Ascending aorta (tissue), 2 donors: ENCODE measurements at regions not wholly inside any gene's neighbourhood (a gene's known extent, or its start where the extent isn't known, plus 50 kb on each side); places are given as distances from the start of the nearest gene placed in this dataset.

Source experiments
- DNase-seq, 2 donors: peaks; one replicate each; pipeline ENCODE4 v3.0.0-alpha.2; 2019; ENCODE audit warnings: low spot score in 2 of 2
- H3K27ac ChIP-seq, 2 donors: fragments of 200-600 bp; sonication (generic); one replicate each; pipeline ENCODE4 v1.5.1; 2016 to 2017; ENCODE audit warnings: mild to moderate bottlenecking in 1 of 2
- H3K27me3 ChIP-seq: fragments of 200-600 bp; sonication (generic); one replicate; pipeline ENCODE4 v1.5.1; 2017
- H3K36me3 ChIP-seq, 2 donors: fragments of 200-600 bp; sonication (generic); one replicate each; pipeline ENCODE4 v1.5.1; 2016
- H3K4me1 ChIP-seq, 2 donors: fragments of 200-600 bp; sonication (generic); one replicate each; pipeline ENCODE4 v1.5.1; 2016 to 2017; ENCODE audit warnings: mild to moderate bottlenecking in 1 of 2
- H3K4me3 ChIP-seq, 2 donors: fragments of 200-600 bp; sonication (generic); one replicate each; pipeline ENCODE4 v1.5.1; 2016 to 2017; ENCODE audit warnings: mild to moderate bottlenecking in 1 of 2
- H3K9me3 ChIP-seq, 2 donors: fragments of 200-600 bp; sonication (generic); one replicate each; pipeline ENCODE4 v1.5.1; 2016
- intact Hi-C: fragments of 100-400 bp; cut with DNase I; formaldehyde crosslinking; loops from one replicate; pipeline ENCODE4 v1.15.1; 2023
- TF ChIP-seq, protein P1 (sequence below), 3 experiments: fragments of 200-600 bp in 2 of 3; fragments of 450-650 bp in 1 of 3; sonication (generic) in 2 of 3; IDR thresholded peaks; one replicate each; pipeline ENCODE4 v1.5.1; 2016 to 2019; ENCODE audit warnings: antibody characterized with exemption in 3 of 3, mild to moderate bottlenecking in 1 of 3, moderate library complexity in 1 of 3

DNA sequence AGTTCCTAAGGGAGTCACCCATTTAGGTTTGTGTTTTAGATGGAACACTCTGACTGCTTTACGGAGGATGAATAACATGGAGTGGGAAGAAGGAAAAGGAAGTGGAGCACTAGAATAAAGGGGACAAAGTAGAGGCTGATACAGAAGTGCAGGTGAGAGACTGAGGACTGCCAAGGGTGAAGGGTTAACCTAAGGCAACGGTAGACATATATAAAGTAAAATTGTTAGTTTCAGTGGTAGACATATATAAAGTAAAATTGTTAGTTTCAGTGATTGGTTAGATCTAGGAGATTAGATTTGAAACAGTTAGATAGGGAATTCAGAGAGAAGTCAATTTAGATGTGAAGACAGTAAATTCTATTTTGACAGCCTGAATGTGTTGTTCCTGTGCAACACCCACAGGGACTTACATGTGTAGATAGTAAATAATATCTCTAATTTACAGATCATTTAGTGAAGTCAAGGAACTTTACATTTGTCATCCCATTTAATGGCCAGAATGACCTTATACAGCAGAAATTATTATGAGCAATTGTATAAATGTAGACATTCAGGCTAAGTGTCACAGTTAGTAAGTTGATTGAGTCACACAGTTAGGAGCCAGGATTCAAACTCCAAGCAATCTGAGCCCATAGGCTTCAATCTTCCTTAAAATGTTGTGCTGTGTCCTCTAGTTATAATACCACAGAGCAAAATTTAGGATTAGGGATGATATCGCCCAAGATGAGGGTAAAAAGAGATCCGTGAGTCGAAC is 270.8 kb upstream of the UBE2E3 start:
- no peak for DNase-seq
- no peaks in the 10 kb centered on the region for H3K36me3 ChIP-seq
- H3K4me1 ChIP-seq: no peaks in the 10 kb centered on the region
- intact Hi-C loops: no loop called here
- H3K9me3 ChIP-seq: peaks cover 0 to 2% of the 10 kb centered on the region in 2 donors
- H3K4me3 ChIP-seq: no peak overlapping the region
- TF ChIP-seq, protein P1, sequence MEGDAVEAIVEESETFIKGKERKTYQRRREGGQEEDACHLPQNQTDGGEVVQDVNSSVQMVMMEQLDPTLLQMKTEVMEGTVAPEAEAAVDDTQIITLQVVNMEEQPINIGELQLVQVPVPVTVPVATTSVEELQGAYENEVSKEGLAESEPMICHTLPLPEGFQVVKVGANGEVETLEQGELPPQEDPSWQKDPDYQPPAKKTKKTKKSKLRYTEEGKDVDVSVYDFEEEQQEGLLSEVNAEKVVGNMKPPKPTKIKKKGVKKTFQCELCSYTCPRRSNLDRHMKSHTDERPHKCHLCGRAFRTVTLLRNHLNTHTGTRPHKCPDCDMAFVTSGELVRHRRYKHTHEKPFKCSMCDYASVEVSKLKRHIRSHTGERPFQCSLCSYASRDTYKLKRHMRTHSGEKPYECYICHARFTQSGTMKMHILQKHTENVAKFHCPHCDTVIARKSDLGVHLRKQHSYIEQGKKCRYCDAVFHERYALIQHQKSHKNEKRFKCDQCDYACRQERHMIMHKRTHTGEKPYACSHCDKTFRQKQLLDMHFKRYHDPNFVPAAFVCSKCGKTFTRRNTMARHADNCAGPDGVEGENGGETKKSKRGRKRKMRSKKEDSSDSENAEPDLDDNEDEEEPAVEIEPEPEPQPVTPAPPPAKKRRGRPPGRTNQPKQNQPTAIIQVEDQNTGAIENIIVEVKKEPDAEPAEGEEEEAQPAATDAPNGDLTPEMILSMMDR (IDR thresholded peaks at IDR 0.05): no peak
- H3K27ac ChIP-seq: no peak overlapping the region
- H3K27me3 ChIP-seq: no peaks in the 10 kb centered on the region

DNA sequence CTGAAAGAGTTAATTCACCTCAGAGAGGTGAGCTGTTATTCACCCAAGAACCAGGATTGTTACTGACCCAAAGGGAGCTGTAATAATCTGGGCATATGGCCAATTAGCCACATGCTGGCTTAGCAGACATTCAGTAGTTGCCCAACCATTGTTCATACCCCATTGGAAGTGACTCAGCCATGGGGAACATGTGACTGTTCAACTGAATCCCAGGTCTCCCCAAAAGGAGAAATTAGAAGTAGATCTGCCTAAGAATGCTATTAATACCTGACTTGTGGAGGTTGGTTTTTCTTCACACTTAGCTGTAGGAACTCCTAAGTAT is 272.6 kb upstream of the UBE2E3 start:
- intact Hi-C loops: no loop called here
- TF ChIP-seq, protein P1 (IDR thresholded peaks at IDR 0.05): no peak
- DNase-seq: no peak
- Histone ChIP-seq H3K27me3 (no peaks in the 10 kb centered on the region), H3K27ac (no peak overlapping the region), H3K4me3 (no peak overlapping the region), H3K36me3 (no peaks in the 10 kb centered on the region), H3K4me1 (no peaks in the 10 kb centered on the region), H3K9me3 (peaks cover 0 to 2% of the 10 kb centered on the region in 2 donors)

DNA sequence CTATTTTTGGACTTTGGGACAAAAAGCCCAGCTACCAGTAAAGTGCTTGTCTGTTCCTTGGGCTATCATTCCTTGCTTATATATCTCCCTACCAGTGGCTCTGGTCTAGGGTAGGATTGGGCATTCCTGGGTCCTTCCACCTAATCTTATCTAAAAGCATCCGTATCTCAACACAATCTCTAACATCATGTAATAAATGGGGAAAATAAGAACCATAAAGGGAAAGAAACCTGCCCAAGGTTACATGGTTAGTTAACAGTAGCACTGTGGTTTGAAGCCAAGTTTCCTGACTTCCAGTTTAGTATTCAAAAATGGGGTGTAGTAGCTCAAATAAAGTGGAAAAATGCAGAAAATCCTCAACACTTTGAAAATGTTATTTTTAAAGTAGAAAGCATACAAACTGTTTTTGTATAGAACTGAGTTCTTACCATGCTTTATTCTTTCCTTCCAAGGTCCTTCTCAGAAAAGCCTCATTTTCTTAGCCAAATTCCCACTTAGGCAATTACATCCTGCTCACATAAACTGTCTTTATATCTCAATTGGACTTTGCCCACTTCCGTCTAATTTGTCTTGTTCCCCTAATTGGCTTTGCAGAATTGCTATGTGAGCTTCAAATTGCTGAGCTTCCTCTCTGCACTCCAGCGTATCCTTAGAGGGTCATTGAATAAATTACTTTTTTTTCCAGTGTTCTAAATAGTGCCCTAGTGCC is 273.1 kb upstream of the UBE2E3 start:
- no peak overlapping the region for H3K4me3 ChIP-seq
- no peak overlapping the region for H3K27ac ChIP-seq
- no peaks in the 10 kb centered on the region for H3K27me3 ChIP-seq
- H3K36me3 ChIP-seq: no peaks in the 10 kb centered on the region
- no peaks in the 10 kb centered on the region for H3K4me1 ChIP-seq
- TF ChIP-seq, protein P1 (IDR thresholded peaks at IDR 0.05): no peak
- H3K9me3 ChIP-seq: peaks cover 0 to 1% of the 10 kb centered on the region in 2 donors
- intact Hi-C loops: no loop called here
- no peak for DNase-seq

DNA sequence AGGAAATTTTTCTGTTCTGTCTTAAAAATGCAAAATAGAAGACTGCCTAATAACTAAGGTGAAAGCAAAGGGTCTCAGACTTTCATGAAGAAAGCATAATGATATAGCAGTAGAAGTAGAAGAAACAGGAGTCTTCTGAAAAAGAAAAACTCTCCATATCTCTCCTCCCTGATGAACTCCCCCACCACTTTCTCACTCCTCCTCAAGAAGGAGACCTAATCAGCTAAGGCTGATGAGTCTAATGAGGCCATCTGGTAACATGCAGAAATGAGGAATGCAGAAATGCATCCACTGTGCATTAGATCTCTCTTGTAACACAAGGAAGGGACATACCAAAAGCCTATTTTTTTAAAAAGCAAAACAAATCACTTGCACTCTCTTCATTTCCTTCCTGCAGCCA is 273.7 kb upstream of the UBE2E3 start:
- Histone ChIP-seq H3K4me1 (no peaks in the 10 kb centered on the region), H3K27ac (no peak overlapping the region), H3K27me3 (no peaks in the 10 kb centered on the region), H3K4me3 (no peak overlapping the region), H3K36me3 (no peaks in the 10 kb centered on the region), H3K9me3 (peaks cover 0 to 4% of the 10 kb centered on the region in 2 donors)
- no peak for DNase-seq
- TF ChIP-seq, protein P1 (IDR thresholded peaks at IDR 0.05): no peak
- intact Hi-C loops: no loop called here

DNA sequence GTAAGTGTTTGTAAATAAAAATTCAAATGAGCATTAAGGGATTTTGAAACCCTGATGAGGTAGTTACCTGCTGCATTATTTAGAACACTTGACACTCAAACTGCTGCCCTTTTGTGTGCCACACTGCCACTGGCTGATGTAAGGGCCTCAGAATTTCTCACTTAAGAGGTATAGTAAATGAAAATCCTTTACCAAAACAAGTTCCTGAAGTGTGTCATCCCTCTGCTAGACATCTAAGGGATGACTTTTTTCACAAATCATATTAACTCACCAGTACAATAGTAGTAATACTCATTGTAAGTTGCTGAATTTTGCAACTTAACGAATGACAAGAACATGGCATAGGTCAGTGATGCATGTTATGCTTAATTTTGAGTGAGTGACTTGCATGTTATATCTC is 274.9 kb upstream of the UBE2E3 start:
- H3K27ac ChIP-seq: no peak overlapping the region
- TF ChIP-seq, protein P1 (IDR thresholded peaks at IDR 0.05): no peak
- H3K4me1 ChIP-seq: no peaks in the 10 kb centered on the region
- intact Hi-C loops: no loop called here
- H3K27me3 ChIP-seq: no peaks in the 10 kb centered on the region
- no peaks in the 10 kb centered on the region for H3K36me3 ChIP-seq
- DNase-seq: no peak
- H3K4me3 ChIP-seq: no peak overlapping the region
- peaks cover 0 to 4% of the 10 kb centered on the region in 2 donors for H3K9me3 ChIP-seq
